Fibroblast of villous mesenchyme (primary cell): ENCODE measurements at regions not wholly inside any gene's neighbourhood (a gene's known extent, or its start where the extent isn't known, plus 50 kb on each side); places are given as distances from the start of the nearest gene placed in this dataset.

ENCODE experiments used
- DNase-seq: peaks from one replicate; pipeline ENCODE4 v3.0.0-alpha.2; 2010; ENCODE audit warnings: low read depth
- H3K4me3 ChIP-seq: 2 replicates; pipeline ENCODE4 v1.5.1; 2011; ENCODE audit warnings: low read depth, mild to moderate bottlenecking, low read length
- TF ChIP-seq, protein P1 (sequence below): IDR thresholded peaks from 2 replicates; pipeline ENCODE4 v1.5.1; 2012; ENCODE audit warnings: low read depth, mild to moderate bottlenecking, low read length; ENCODE audit not compliant: insufficient read depth

- H3K4me3 ChIP-seq: no peak overlapping the region
- DNase-seq: no peak
- TF ChIP-seq, protein P1, sequence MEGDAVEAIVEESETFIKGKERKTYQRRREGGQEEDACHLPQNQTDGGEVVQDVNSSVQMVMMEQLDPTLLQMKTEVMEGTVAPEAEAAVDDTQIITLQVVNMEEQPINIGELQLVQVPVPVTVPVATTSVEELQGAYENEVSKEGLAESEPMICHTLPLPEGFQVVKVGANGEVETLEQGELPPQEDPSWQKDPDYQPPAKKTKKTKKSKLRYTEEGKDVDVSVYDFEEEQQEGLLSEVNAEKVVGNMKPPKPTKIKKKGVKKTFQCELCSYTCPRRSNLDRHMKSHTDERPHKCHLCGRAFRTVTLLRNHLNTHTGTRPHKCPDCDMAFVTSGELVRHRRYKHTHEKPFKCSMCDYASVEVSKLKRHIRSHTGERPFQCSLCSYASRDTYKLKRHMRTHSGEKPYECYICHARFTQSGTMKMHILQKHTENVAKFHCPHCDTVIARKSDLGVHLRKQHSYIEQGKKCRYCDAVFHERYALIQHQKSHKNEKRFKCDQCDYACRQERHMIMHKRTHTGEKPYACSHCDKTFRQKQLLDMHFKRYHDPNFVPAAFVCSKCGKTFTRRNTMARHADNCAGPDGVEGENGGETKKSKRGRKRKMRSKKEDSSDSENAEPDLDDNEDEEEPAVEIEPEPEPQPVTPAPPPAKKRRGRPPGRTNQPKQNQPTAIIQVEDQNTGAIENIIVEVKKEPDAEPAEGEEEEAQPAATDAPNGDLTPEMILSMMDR: no peak
These were observed 633.4 kb upstream of the CXADR start for GRCh38 chr21:16879479-16879878.

- TF ChIP-seq, protein P1: no peak
- peak; percentile 45 for DNase-seq
- H3K4me3 ChIP-seq: no peak overlapping the region
These were observed 621.0 kb upstream of the CXADR start for GRCh38 chr21:16891821-16892220.

- no peak for DNase-seq
- TF ChIP-seq, protein P1: no peak
- no peak overlapping the region for H3K4me3 ChIP-seq
These were observed 612.2 kb upstream of the CXADR start for GRCh38 chr21:16900685-16901084.

GRCh38 chr21:16908077-16908476, 604.8 kb upstream of the CXADR start:
- H3K4me3 ChIP-seq: no peak overlapping the region
- TF ChIP-seq, protein P1: no peak
- DNase-seq: peak; percentile 39

- TF ChIP-seq, protein P1: no peak
These were observed 602.2 kb upstream of the CXADR start for GRCh38 chr21:16910435-16911165.

DNA sequence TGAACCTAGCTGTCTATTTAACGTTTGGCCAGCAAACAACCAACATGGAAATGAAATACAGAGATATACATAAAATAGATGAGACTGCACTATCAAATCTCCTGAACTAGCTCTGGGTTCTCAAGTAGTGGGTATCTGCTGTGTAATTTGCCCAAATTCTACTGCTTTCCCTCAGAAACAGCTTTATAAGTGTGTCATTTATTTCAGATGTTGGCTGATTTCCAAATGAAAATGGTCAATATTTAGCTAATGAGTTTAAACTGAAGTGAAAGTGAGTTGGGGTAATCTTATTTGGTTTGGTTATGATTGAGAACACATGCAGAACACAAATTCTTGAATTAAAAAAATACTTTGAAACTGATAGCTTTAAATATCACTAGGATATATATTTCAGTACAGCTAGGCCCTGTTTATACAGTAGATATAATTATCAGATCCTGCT, 601.7 kb upstream of the CXADR start:
- DNase-seq: no peak
- TF ChIP-seq, protein P1: no peak
- no peak overlapping the region for H3K4me3 ChIP-seq

More at GRCh38 chr21:16910435-16911165, 602.2 kb upstream of the CXADR start:
- DNase-seq: no peak
- no peak overlapping the region for H3K4me3 ChIP-seq

DNA sequence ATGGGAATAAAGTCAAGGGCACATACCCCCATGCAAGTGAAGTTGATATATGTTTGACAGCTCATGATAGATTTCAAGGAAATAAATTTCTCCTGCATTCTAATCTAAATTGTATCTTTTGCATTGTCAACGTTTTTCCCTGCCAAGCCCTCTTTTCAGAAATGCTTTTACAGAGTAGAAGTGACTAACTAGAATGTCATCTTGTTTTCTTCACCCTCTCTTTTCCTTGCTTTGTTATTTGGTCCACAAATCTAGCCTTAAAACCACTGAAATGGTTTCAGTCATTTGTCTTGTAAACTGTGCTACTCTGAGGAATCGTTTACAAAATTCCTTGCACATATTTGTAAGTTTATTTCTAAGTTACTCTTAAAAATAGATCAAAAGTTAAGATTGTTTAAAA, 600.8 kb upstream of the CXADR start:
- peak; percentile 40 for DNase-seq
- TF ChIP-seq, protein P1: no peak

More for the DNA sequence above, 600.8 kb upstream of the CXADR start:
- H3K4me3 ChIP-seq: no peak overlapping the region
